Activated B cell treated with CpG ODN at 0.5 μM for 24 hours (primary cell): ENCODE measurements at regions not wholly inside any gene's neighbourhood (a gene's known extent, or its start where the extent isn't known, plus 50 kb on each side); places are given as distances from the start of the nearest gene placed in this dataset.

Experiments
- ATAC-seq: fragments of 200-7000 bp; cut with Tn5 transposase; one replicate; pipeline ENCODE4 v1.10.0; 2021; ENCODE audit warnings: low read depth, mild to moderate bottlenecking, moderate library complexity
- CTCF ChIA-PET: fragments of 350-600 bp; sonication (Branson Sonifier 250); formaldehyde crosslinking; loops from one replicate; lab custom pipeline; 2021; ENCODE audit warnings: antibody characterized with exemption; lab: Charles Lee
- POLR2A ChIA-PET: fragments of 350-600 bp; sonication (Branson Sonifier 250); formaldehyde crosslinking; loops from one replicate; lab custom pipeline; 2021; ENCODE audit warnings: antibody characterized with exemption; lab: Charles Lee
- DNase-seq: peaks from one replicate; pipeline ENCODE4 v3.0.0; 2022
- H3K27ac Mint-ChIP-seq: one replicate; pipeline ENCODE4 v1.8.0; 2020; ENCODE audit warnings: mixed read lengths
- H3K27me3 Mint-ChIP-seq: one replicate; pipeline ENCODE4 v1.8.0; 2021; ENCODE audit warnings: mixed read lengths
- H3K36me3 Mint-ChIP-seq: one replicate; pipeline ENCODE4 v1.8.0; 2021; ENCODE audit warnings: low read depth, mixed read lengths
- H3K4me1 Mint-ChIP-seq: one replicate; pipeline ENCODE4 v1.8.0; 2021; ENCODE audit warnings: mixed read lengths
- H3K4me3 Mint-ChIP-seq: one replicate; pipeline ENCODE4 v1.8.0; 2020; ENCODE audit warnings: mild to moderate bottlenecking, mixed read lengths
- H3K9me3 Mint-ChIP-seq: one replicate; pipeline ENCODE4 v1.8.0; 2020; ENCODE audit warnings: mixed read lengths
- intact Hi-C: fragments of 100-400 bp; cut with micrococcal nuclease; formaldehyde crosslinking; loops from one replicate; pipeline ENCODE4 v1.15.1; 2024
- TF ChIP-seq, protein P1 (sequence below): fragments of 200-600 bp; IDR thresholded peaks from one replicate; pipeline ENCODE4 v1.8.0; 2022; ENCODE audit warnings: antibody characterized with exemption, mild to moderate bottlenecking

DNA sequence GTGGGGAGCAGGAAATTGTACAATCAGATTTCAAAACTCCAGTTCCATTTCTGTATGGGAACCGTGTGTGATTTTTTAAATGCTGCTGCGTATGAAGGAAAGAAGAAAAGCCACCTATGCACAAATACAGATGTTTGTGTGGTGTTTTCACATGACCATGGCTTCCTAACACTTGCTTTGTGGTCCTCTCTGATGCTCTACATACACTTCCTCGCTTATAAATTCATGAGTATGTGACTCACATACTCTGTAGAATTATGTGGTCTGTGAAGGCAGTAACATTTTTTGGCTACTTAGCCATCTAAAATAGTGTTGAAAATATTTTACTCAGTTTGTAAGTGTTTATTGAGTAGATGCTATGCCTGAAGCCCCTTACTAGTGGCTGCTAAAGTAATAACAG is 119.8 kb upstream of the PDE10A start:
- ChIA-PET POLR2A (no interaction called here), CTCF (no interaction called here)
- Mint-ChIP-seq H3K4me1 (no peaks in the 10 kb centered on the region), H3K27me3 (peaks cover 4% of the 10 kb centered on the region), H3K4me3 (no peak overlapping the region), H3K27ac (no peak overlapping the region), H3K9me3 (no peaks in the 10 kb centered on the region), H3K36me3 (no peaks in the 10 kb centered on the region)
- no peak for DNase-seq
- no peak for ATAC-seq
- intact Hi-C loops: no loop called here
- TF ChIP-seq, protein P1, sequence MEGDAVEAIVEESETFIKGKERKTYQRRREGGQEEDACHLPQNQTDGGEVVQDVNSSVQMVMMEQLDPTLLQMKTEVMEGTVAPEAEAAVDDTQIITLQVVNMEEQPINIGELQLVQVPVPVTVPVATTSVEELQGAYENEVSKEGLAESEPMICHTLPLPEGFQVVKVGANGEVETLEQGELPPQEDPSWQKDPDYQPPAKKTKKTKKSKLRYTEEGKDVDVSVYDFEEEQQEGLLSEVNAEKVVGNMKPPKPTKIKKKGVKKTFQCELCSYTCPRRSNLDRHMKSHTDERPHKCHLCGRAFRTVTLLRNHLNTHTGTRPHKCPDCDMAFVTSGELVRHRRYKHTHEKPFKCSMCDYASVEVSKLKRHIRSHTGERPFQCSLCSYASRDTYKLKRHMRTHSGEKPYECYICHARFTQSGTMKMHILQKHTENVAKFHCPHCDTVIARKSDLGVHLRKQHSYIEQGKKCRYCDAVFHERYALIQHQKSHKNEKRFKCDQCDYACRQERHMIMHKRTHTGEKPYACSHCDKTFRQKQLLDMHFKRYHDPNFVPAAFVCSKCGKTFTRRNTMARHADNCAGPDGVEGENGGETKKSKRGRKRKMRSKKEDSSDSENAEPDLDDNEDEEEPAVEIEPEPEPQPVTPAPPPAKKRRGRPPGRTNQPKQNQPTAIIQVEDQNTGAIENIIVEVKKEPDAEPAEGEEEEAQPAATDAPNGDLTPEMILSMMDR: no peak

DNA sequence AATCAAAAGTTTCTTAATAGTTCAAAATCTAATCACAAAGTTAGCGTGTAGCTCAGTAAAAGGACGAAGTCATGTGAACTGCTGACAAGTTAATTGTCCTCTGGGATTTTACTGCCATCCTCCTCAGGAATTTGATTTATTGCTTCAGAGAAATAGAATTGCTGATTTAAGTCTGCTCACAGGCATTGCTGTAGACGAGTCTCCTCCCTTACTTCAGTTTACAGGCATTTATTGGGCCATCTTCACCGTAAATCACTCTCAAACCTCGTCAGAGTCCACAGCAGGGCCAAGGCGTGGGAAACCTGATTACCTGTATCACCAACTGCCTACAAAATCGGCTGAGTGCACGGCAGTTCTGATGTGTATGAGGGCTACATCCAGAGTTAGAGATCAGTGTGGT is 119.1 kb upstream of the PDE10A start:
- ChIA-PET POLR2A (no interaction called here), CTCF (no interaction called here)
- peaks cover 7% of the 10 kb centered on the region for H3K27me3 Mint-ChIP-seq
- H3K4me1 Mint-ChIP-seq: no peaks in the 10 kb centered on the region
- intact Hi-C loops: no loop called here
- H3K27ac Mint-ChIP-seq: no peak overlapping the region
- DNase-seq (no peak), ATAC-seq (no peak)
- H3K4me3 Mint-ChIP-seq: no peak overlapping the region
- H3K36me3 Mint-ChIP-seq: no peaks in the 10 kb centered on the region
- no peaks in the 10 kb centered on the region for H3K9me3 Mint-ChIP-seq
- TF ChIP-seq, protein P1: no peak

DNA sequence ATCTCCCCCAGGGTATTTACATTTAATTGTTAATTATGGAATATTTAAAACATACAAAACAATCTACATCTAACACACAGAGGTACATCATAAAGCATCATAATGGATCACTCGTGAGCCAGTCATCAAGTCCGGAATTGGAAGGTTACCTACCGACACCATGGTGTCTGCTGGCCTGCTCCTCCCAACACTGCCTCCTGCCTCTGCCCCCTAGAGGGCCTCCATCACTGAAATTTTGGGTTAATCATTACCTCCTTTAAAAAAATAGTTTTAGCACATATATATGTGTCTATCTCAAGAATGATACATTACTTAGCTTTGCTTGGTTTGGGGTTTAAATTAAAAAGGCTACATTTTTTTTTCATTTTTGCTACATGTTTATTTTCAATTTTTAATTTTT is 114.6 kb upstream of the PDE10A start:
- intact Hi-C loops: no loop called here
- TF ChIP-seq, protein P1: no peak
- ChIA-PET POLR2A (no interaction called here), CTCF (no interaction called here)
- peaks cover 15% of the 10 kb centered on the region for H3K27me3 Mint-ChIP-seq
- H3K9me3 Mint-ChIP-seq: no peaks in the 10 kb centered on the region
- no peak for ATAC-seq
- no peaks in the 10 kb centered on the region for H3K4me1 Mint-ChIP-seq
- no peak overlapping the region for H3K4me3 Mint-ChIP-seq
- no peaks in the 10 kb centered on the region for H3K36me3 Mint-ChIP-seq
- no peak overlapping the region for H3K27ac Mint-ChIP-seq
- DNase-seq: no peak

DNA sequence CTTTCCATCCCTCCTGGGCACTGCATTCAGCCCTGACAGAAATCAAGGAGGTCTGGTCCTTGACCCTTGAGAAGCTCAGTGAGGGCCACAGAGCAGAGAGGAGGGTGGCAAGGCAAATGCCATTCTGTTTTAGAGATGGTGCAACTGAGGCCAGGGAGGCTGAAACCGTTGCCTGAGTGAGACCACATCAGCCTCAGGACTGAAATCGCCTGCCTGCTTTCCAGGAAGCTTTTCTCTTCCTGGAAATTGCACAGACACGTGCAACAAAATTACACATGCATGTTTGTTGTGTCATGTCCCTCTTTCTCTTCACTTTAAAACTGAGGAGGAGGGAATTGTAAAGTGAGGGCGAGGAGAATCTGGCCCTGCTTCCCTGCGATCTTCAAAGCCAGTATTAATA is 113.7 kb upstream of the PDE10A start:
- ChIA-PET CTCF (no interaction called here), POLR2A (no interaction called here)
- H3K9me3 Mint-ChIP-seq: no peaks in the 10 kb centered on the region
- DNase-seq (no peak), ATAC-seq (no peak)
- no peaks in the 10 kb centered on the region for H3K4me1 Mint-ChIP-seq
- no peaks in the 10 kb centered on the region for H3K36me3 Mint-ChIP-seq
- H3K4me3 Mint-ChIP-seq: no peak overlapping the region
- intact Hi-C loops: no loop called here
- TF ChIP-seq, protein P1: no peak
- no peak overlapping the region for H3K27ac Mint-ChIP-seq
- peaks cover 15% of the 10 kb centered on the region for H3K27me3 Mint-ChIP-seq

DNA sequence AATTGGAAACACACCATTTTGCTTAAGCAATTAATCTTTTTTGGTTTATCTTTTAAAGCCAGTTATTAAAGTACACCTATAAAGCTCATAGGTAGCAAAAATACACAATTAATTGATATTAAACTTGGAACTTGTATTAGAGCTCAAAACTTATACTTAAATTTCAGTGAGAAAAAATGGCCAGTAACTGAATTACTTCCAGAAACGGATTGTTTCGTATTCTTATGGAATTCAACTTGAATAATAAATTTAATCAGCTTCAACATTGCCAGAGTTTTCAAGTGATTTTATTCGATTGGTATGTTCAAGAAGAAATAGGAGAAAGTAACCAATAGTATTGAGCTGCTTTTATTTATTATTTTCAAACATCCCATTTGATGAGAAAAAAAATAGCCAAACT is 112.7 kb upstream of the PDE10A start:
- DNase-seq: no peak
- ATAC-seq: no peak
- no peaks in the 10 kb centered on the region for H3K9me3 Mint-ChIP-seq
- TF ChIP-seq, protein P1: no peak
- CTCF ChIA-PET: no interaction called here
- no peak overlapping the region for H3K4me3 Mint-ChIP-seq
- H3K27ac Mint-ChIP-seq: no peak overlapping the region
- POLR2A ChIA-PET: no interaction called here
- intact Hi-C loops: no loop called here
- peaks cover 17% of the 10 kb centered on the region for H3K27me3 Mint-ChIP-seq
- H3K4me1 Mint-ChIP-seq: no peaks in the 10 kb centered on the region
- H3K36me3 Mint-ChIP-seq: no peaks in the 10 kb centered on the region
